ENCODE measurements at regions not wholly inside any gene's neighbourhood (a gene's known extent, or its start where the extent isn't known, plus 50 kb on each side); places are given as distances from the start of the nearest gene placed in this dataset.

GRCh38 chr18:78455386-78455785 is 524.2 kb upstream of the SALL3 start:
- Histone ChIP-seq H3K9me3 (ENCODE audit: control insufficient read depth, low read depth, low read length) (peaks cover 8% of the 10 kb centered on the region), H3K27me3 (ENCODE audit: control insufficient read depth, extremely low read depth, insufficient read depth, low read length) (no peaks in the 10 kb centered on the region), H3K4me3 (ENCODE audit: control insufficient read depth in 2 of 3, extremely low read depth in 1 of 3, insufficient read depth in 2 of 3, low read depth in 1 of 3, low read length in 3 of 3) (no peak overlapping the region), H3K9me1 (ENCODE audit: control insufficient read depth, extremely low read depth, insufficient read depth, low read length) (no peaks in the 10 kb centered on the region), H3K79me2 (ENCODE audit: control insufficient read depth, insufficient read depth, low read length) (no peaks in the 10 kb centered on the region), H3K27ac (ENCODE audit: control insufficient read depth, insufficient read depth, low read length) (no peak overlapping the region), H3K4me1 (ENCODE audit: control insufficient read depth, extremely low read depth, insufficient read depth, low read length) (no peaks in the 10 kb centered on the region), H3K4me2 (ENCODE audit: control insufficient read depth, extremely low read depth, insufficient read depth, low read depth, low read length) (no peak overlapping the region), H3K36me3 (ENCODE audit: control insufficient read depth in 2 of 2, extremely low read depth in 1 of 2, insufficient read depth in 2 of 2, low read length in 2 of 2) (no peaks in the 10 kb centered on the region), H2AFZ (ENCODE audit: control insufficient read depth, low read length) (no peak overlapping the region), H4K20me1 (ENCODE audit: control insufficient read depth, extremely low read depth, insufficient read depth, low read length) (no peaks in the 10 kb centered on the region), H3K9ac (ENCODE audit: control insufficient read depth, extremely low read depth, insufficient read depth, low read length) (no peak overlapping the region)
- dilution Hi-C loops (cut with MboI; ENCODE audit: extremely low pct_ligation_motif_present, low sequenced_read_pairs): no loop called here
- TF ChIP-seq, protein P1, sequence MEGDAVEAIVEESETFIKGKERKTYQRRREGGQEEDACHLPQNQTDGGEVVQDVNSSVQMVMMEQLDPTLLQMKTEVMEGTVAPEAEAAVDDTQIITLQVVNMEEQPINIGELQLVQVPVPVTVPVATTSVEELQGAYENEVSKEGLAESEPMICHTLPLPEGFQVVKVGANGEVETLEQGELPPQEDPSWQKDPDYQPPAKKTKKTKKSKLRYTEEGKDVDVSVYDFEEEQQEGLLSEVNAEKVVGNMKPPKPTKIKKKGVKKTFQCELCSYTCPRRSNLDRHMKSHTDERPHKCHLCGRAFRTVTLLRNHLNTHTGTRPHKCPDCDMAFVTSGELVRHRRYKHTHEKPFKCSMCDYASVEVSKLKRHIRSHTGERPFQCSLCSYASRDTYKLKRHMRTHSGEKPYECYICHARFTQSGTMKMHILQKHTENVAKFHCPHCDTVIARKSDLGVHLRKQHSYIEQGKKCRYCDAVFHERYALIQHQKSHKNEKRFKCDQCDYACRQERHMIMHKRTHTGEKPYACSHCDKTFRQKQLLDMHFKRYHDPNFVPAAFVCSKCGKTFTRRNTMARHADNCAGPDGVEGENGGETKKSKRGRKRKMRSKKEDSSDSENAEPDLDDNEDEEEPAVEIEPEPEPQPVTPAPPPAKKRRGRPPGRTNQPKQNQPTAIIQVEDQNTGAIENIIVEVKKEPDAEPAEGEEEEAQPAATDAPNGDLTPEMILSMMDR (optimal IDR thresholded peaks at IDR 0.05 in 1 of 3, IDR thresholded peaks at IDR 0.05 in 1 of 3, conservative IDR thresholded peaks at IDR 0.05 in 1 of 3; ENCODE audit: extremely low read depth in 1 of 3, insufficient read depth in 2 of 3, low read length in 3 of 3): no peak
- no peak for TF ChIP-seq EZH2 (IDR thresholded peaks at IDR 0.05; ENCODE audit: low read length)
- no peak for DNase-seq (ENCODE audit: low read depth, low spot score)
- no peak for FAIRE-seq

DNA sequence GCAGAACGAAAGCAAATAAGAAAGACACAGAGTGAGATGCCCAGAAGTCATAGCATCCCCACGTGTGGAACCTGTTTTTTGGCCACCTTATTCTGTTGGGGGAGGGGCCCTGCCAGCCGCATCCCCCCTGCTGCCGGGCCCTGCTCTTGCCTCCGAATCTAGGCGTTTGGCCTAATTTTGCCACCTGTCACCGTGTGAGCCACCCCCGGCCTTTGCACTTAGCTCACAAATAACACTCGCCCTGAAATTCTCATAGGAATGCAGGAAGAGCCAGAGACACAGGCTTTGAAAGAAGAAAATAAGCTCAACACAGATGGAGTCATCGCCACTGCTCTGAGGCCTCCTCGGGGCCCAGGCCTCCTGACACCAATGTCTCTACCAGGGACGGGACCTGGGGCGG is 522.6 kb upstream of the SALL3 start:
- no peak for DNase-seq (ENCODE audit: low read depth, low spot score)
- Histone ChIP-seq H3K9me3 (ENCODE audit: control insufficient read depth, low read depth, low read length) (peaks cover 8% of the 10 kb centered on the region), H3K4me3 (ENCODE audit: control insufficient read depth in 2 of 3, extremely low read depth in 1 of 3, insufficient read depth in 2 of 3, low read depth in 1 of 3, low read length in 3 of 3) (no peak overlapping the region), H3K4me2 (ENCODE audit: control insufficient read depth, extremely low read depth, insufficient read depth, low read depth, low read length) (no peak overlapping the region), H4K20me1 (ENCODE audit: control insufficient read depth, extremely low read depth, insufficient read depth, low read length) (no peaks in the 10 kb centered on the region), H3K9me1 (ENCODE audit: control insufficient read depth, extremely low read depth, insufficient read depth, low read length) (no peaks in the 10 kb centered on the region), H2AFZ (ENCODE audit: control insufficient read depth, low read length) (no peak overlapping the region), H3K79me2 (ENCODE audit: control insufficient read depth, insufficient read depth, low read length) (no peaks in the 10 kb centered on the region), H3K9ac (ENCODE audit: control insufficient read depth, extremely low read depth, insufficient read depth, low read length) (no peak overlapping the region), H3K27ac (ENCODE audit: control insufficient read depth, insufficient read depth, low read length) (no peak overlapping the region), H3K36me3 (ENCODE audit: control insufficient read depth in 2 of 2, extremely low read depth in 1 of 2, insufficient read depth in 2 of 2, low read length in 2 of 2) (no peaks in the 10 kb centered on the region), H3K4me1 (ENCODE audit: control insufficient read depth, extremely low read depth, insufficient read depth, low read length) (no peaks in the 10 kb centered on the region), H3K27me3 (ENCODE audit: control insufficient read depth, extremely low read depth, insufficient read depth, low read length) (no peaks in the 10 kb centered on the region)
- FAIRE-seq: no peak
- no peak for TF ChIP-seq EZH2 (IDR thresholded peaks at IDR 0.05; ENCODE audit: low read length)
- TF ChIP-seq, protein P1 (optimal IDR thresholded peaks at IDR 0.05 in 1 of 3, IDR thresholded peaks at IDR 0.05 in 1 of 3, conservative IDR thresholded peaks at IDR 0.05 in 1 of 3; ENCODE audit: extremely low read depth in 1 of 3, insufficient read depth in 2 of 3, low read length in 3 of 3): no peak
- dilution Hi-C loops (cut with MboI; ENCODE audit: extremely low pct_ligation_motif_present, low sequenced_read_pairs): no loop called here

All from keratinocyte (primary cell).